IMR-90 (cell line): ENCODE measurements at regions not wholly inside any gene's neighbourhood (a gene's known extent, or its start where the extent isn't known, plus 50 kb on each side); places are given as distances from the start of the nearest gene placed in this dataset.

Source experiments
- ATAC-seq: fragments of 200-7000 bp; cut with Tn5 transposase; 2 replicates; pipeline ENCODE4 v1.9.1; 2020; ENCODE audit warnings: low read depth, mild to moderate bottlenecking, moderate library complexity
- BruUV-seq: library from RNA; stranded (reverse); fragments of 400-500 nt; replicated peaks from 2 replicates; lab custom pipeline; 2021; lab: Mats Ljungman, UMichigan
- CTCF ChIA-PET: fragments of 300-600 bp; formaldehyde crosslinking; extraction: SDS; loops from one replicate; lab custom pipeline; 2021; ENCODE audit warnings: antibody characterized with exemption; lab: Yijun Ruan, JAX
- POLR2A ChIA-PET: fragments of 300-600 bp; sonication (Branson Sonifier 250); formaldehyde crosslinking; loops from one replicate; lab custom pipeline; 2022; ENCODE audit warnings: antibody characterized with exemption; ENCODE audit not compliant: unreplicated experiment; lab: Charles Lee
- DNase-seq: peaks from one replicate; pipeline ENCODE4 v3.0.0; 2013
- H2AFZ ChIP-seq: replicated peaks from 2 replicates; pipeline ENCODE3; 2013; ENCODE audit warnings: low read length, mild to moderate bottlenecking; ENCODE audit not compliant: poor library complexity
- H2AK5ac ChIP-seq: 2 replicates; pipeline ENCODE4 v1.6.1; 2013; ENCODE audit warnings: low read depth, low read length, inconsistent platforms
- H2AK9ac ChIP-seq: replicated peaks from 2 replicates; pipeline ENCODE3; 2013; ENCODE audit warnings: mild to moderate bottlenecking, low read depth, low read length, moderate library complexity; ENCODE audit not compliant: poor library complexity
- H2BK120ac ChIP-seq: 2 replicates; pipeline ENCODE4 v1.6.1; 2013; ENCODE audit warnings: low read depth, low read length, inconsistent platforms
- H2BK15ac ChIP-seq: 3 replicates; pipeline ENCODE4 v1.6.1; 2013; ENCODE audit warnings: low read depth, low read length, inconsistent platforms
- H2BK20ac ChIP-seq: 2 replicates; pipeline ENCODE4 v1.6.1; 2013; ENCODE audit warnings: low read depth, mild to moderate bottlenecking, inconsistent platforms, low read length, moderate library complexity
- H2BK5ac ChIP-seq: 2 replicates; pipeline ENCODE4 v1.6.1; 2013; ENCODE audit warnings: mild to moderate bottlenecking, low read depth, low read length, inconsistent platforms; ENCODE audit not compliant: poor library complexity, severe bottlenecking
- H3K14ac ChIP-seq: replicated peaks from 2 replicates; pipeline ENCODE4 v1.6.1; 2013; ENCODE audit warnings: low read depth, low read length, inconsistent platforms
- H3K18ac ChIP-seq: 2 replicates; pipeline ENCODE4 v1.6.1; 2013; ENCODE audit warnings: low read depth, low read length, control low read depth
- H3K23ac ChIP-seq: 2 replicates; pipeline ENCODE4 v1.6.1; 2013; ENCODE audit warnings: low read depth, low read length, inconsistent platforms
- H3K27ac ChIP-seq: 2 replicates; pipeline ENCODE4 v1.5.1; 2013; ENCODE audit warnings: mild to moderate bottlenecking, control low read depth, low read length; ENCODE audit not compliant: insufficient read depth
- H3K27me3 ChIP-seq: 2 replicates; pipeline ENCODE4 v1.6.1; 2013; ENCODE audit warnings: low read length; ENCODE audit not compliant: control insufficient read depth, insufficient read depth
- H3K36me3 ChIP-seq: 2 replicates; pipeline ENCODE4 v1.6.1; 2013; ENCODE audit warnings: low read length, mixed read lengths; ENCODE audit not compliant: control insufficient read depth, insufficient read depth
- H3K4ac ChIP-seq: 2 replicates; pipeline ENCODE4 v1.6.1; 2013; ENCODE audit warnings: low read depth, low read length, inconsistent platforms
- H3K4me1 ChIP-seq: 2 replicates; pipeline ENCODE4 v1.6.1; 2013; ENCODE audit warnings: low read length, mixed read lengths; ENCODE audit not compliant: control insufficient read depth, insufficient read depth
- H3K4me2 ChIP-seq: 2 replicates; pipeline ENCODE4 v1.6.1; 2013; ENCODE audit warnings: low read depth, mild to moderate bottlenecking, control low read depth, low read length, moderate library complexity
- H3K4me3 ChIP-seq: 2 replicates; pipeline ENCODE4 v1.5.1; 2013; ENCODE audit warnings: low read depth, mild to moderate bottlenecking, control low read depth, low read length, moderate library complexity; ENCODE audit not compliant: insufficient read depth
- H3K56ac ChIP-seq: 2 replicates; pipeline ENCODE4 v1.6.1; 2013; ENCODE audit warnings: low read length, inconsistent platforms; ENCODE audit not compliant: insufficient read depth; ENCODE audit errors: extremely low read depth
- H3K79me1 ChIP-seq, 2 experiments: 2 replicates each; pipeline ENCODE4 v1.6.1; 2013; ENCODE audit warnings: low read length in 2 of 2, inconsistent platforms in 1 of 2, low read depth in 1 of 2
- H3K9ac ChIP-seq: 2 replicates; pipeline ENCODE4 v1.6.1; 2013; ENCODE audit warnings: low read depth, low read length, control low read depth
- H3K9me1 ChIP-seq: 2 replicates; pipeline ENCODE4 v1.6.1; 2013; ENCODE audit warnings: low read length, inconsistent platforms; ENCODE audit not compliant: insufficient read depth
- H3K9me3 ChIP-seq: 2 replicates; pipeline ENCODE4 v1.6.1; 2013; ENCODE audit warnings: low read length; ENCODE audit not compliant: control insufficient read depth, insufficient read depth
- H4K20me1 ChIP-seq: 2 replicates; pipeline ENCODE4 v1.6.1; 2013; ENCODE audit warnings: low read length, inconsistent platforms; ENCODE audit not compliant: insufficient read depth
- H4K5ac ChIP-seq: 2 replicates; pipeline ENCODE4 v1.6.1; 2013; ENCODE audit warnings: mild to moderate bottlenecking, low read depth, low read length, control low read depth
- H4K8ac ChIP-seq, 2 experiments: 2 replicates each; pipeline ENCODE4 v1.6.1; 2013; ENCODE audit warnings: low read depth in 2 of 2, low read length in 2 of 2, control low read depth in 1 of 2, inconsistent platforms in 1 of 2
- H4K91ac ChIP-seq: 2 replicates; pipeline ENCODE4 v1.6.1; 2013; ENCODE audit warnings: low read depth, low read length, inconsistent platforms; ENCODE audit not compliant: insufficient read depth
- BHLHE40 ChIP-seq: fragments of 150-350 bp; IDR thresholded peaks from 2 replicates; pipeline ENCODE4 v1.6.1; 2016; ENCODE audit warnings: mild to moderate bottlenecking, low read depth, low read length
- CEBPB ChIP-seq: IDR thresholded peaks from 2 replicates; pipeline ENCODE4 v1.6.1; 2012; ENCODE audit warnings: low read depth, low read length, improper control_type of control experiment
- CHD1 ChIP-seq: IDR thresholded peaks from 2 replicates; pipeline ENCODE4 v1.6.1; 2012; ENCODE audit warnings: low read depth, low read length, improper control_type of control experiment
- FOS ChIP-seq: fragments of 150-350 bp; IDR thresholded peaks from 2 replicates; pipeline ENCODE4 v1.6.1; 2016; ENCODE audit warnings: low read depth, low read length
- MXI1 ChIP-seq: IDR thresholded peaks from 2 replicates; pipeline ENCODE4 v1.6.1; 2012; ENCODE audit warnings: low read depth, mild to moderate bottlenecking, low read length, moderate library complexity, borderline replicate concordance
- NFE2L2 ChIP-seq: fragments of 150-350 bp; IDR thresholded peaks from 2 replicates; pipeline ENCODE4 v1.6.1; 2016; ENCODE audit warnings: low read depth, mild to moderate bottlenecking, low read length
- POLR2A ChIP-seq: IDR thresholded peaks from 2 replicates; pipeline ENCODE4 v1.6.1; 2012; ENCODE audit warnings: mild to moderate bottlenecking, low read depth, low read length
- WGBS, 2 experiments: methylation state at CpG; one replicate each; pipeline versions ENCODE4 v1.1.5 to v1.1.7; 2013; ENCODE audit warnings: missing lambda C conversion rate in 2 of 2; ENCODE audit not compliant: insufficient read length in 1 of 2; ENCODE audit errors: extremely low coverage in 2 of 2; 5-methylcytosine and 5-hydroxymethylcytosine counted together
- dilution Hi-C: fragments of 300-500 bp; cut with HindIII; formaldehyde crosslinking; loops from one replicate; pipeline ENCODE4 v1.14.3; 2018; ENCODE audit warnings: low sequenced_read_pairs; ENCODE audit not compliant: unreplicated experiment
- in situ Hi-C: fragments of 300-500 bp; cut with MboI; formaldehyde crosslinking; loops from 3 replicates; pipeline ENCODE4 v1.14.3; 2019; ENCODE audit warnings: low sequenced_read_pairs, inconsistent platforms, mixed read lengths
- intact Hi-C: fragments of 100-400 bp; cut with micrococcal nuclease; formaldehyde crosslinking; loops from 2 replicates; pipeline ENCODE4 v1.10.0; 2022
- TF ChIP-seq, protein P1 (sequence below): conservative IDR thresholded peaks from 2 replicates; pipeline ENCODE4 v1.5.1; 2012; ENCODE audit warnings: mild to moderate bottlenecking, low read depth, low read length, improper control_type of control experiment
- TF ChIP-seq, protein P2 (sequence below): fragments of 150-350 bp; IDR thresholded peaks from 2 replicates; pipeline ENCODE4 v1.6.1; 2017; ENCODE audit warnings: mild to moderate bottlenecking, antibody characterized with exemption, low read length, low read depth

DNA sequence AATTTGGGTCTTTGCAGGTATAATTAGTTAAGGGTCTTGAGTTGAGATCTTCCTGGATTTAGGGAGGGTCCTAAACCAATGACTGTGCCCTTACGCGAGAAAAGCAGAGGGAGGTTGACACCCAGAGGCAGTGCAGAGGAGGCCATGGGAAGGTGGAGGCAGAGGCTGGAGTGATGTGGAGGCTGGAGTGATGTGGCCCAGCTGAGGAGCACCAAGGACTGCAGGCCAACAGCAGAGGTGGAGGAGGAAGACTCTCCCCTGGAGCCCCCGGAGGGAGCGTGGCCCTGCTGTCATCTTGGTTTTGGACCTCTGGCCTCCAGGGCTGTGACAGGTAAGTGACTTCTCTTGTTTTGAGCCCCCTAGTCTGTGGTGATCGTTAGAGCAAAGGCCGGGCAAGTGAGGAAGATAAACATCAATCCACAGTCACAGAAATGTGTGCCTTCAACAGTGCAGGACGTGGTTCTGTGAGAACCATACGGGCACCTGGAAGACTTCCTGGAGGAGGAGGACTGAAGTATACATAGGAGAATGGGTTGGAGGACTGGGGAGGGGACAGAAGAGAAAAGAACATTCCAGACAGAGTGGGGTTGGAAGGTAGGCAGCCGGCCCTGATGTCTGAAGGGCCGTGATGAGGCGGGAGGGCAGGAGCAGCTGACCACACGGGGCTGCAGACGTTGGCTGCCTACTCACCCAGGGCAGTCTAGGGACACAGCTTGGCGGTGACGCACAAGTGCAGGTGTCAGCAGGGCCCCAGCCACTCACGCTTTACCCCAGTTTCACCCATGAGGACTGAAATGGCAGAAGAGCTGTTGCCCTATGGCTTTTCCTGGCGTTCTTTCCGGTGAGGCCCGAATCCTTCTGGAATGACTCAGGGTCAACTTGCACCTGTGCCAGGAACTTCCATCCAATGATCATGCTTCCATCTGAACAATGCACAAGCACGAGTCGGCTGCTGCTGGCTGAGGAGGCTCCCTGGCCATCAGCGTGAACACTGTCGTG, 270.2 kb downstream of the CTTN start:
- Histone ChIP-seq H2BK120ac (no peak overlapping the region), H2BK15ac (no peak overlapping the region), H3K18ac (no peak overlapping the region), H3K4me2 (no peak overlapping the region), H4K91ac (no peak overlapping the region), H3K14ac (no peak overlapping the region), H3K23ac (no peak overlapping the region), H2AK5ac (no peak overlapping the region), H4K5ac (no peak overlapping the region), H3K36me3 (no peaks in the 10 kb centered on the region; the same call in 1 of the 2 replicates), H3K4ac (no peak overlapping the region), H3K9me1 (no peaks in the 10 kb centered on the region), H3K4me1 (no peaks in the 10 kb centered on the region), H3K27me3 (no peaks in the 10 kb centered on the region; the same call in 1 of the 2 replicates), H3K9ac (no peak overlapping the region), H3K79me1 (no peaks in the 10 kb centered on the region), H2BK20ac (no peak overlapping the region), H3K56ac (no peak overlapping the region), H4K20me1 (peaks cover 4% of the 10 kb centered on the region; the same call in 1 of the 2 replicates), H3K27ac (no peak overlapping the region), H2AK9ac (no peak overlapping the region), H3K4me3 (no peak overlapping the region), H2BK5ac (no peak overlapping the region), H3K9me3 (no peaks in the 10 kb centered on the region), H4K8ac (no peak overlapping the region), H2AFZ (no peak overlapping the region)
- intact Hi-C loops (no loop called here), dilution Hi-C loops (no loop called here), in situ Hi-C loops (no loop called here)
- DNase-seq: peak; percentile 38
- ATAC-seq: peak; percentile 21; the same call in 1 of the 2 replicates
- 85% methylated on average over 7 of the region's 23 CpGs; no CpG with 5 or more reads in 1 of the 2 experiments for WGBS, 2 experiments
- no TSS peak for BruUV-seq
- POLR2A ChIA-PET: no interaction called here
- CTCF ChIA-PET: no interaction called here
- no peak for TF ChIP-seq POLR2A
- no peak for TF ChIP-seq NFE2L2
- TF ChIP-seq CEBPB: no peak
- no peak for TF ChIP-seq CHD1
- no peak for TF ChIP-seq FOS
- TF ChIP-seq, protein P1, sequence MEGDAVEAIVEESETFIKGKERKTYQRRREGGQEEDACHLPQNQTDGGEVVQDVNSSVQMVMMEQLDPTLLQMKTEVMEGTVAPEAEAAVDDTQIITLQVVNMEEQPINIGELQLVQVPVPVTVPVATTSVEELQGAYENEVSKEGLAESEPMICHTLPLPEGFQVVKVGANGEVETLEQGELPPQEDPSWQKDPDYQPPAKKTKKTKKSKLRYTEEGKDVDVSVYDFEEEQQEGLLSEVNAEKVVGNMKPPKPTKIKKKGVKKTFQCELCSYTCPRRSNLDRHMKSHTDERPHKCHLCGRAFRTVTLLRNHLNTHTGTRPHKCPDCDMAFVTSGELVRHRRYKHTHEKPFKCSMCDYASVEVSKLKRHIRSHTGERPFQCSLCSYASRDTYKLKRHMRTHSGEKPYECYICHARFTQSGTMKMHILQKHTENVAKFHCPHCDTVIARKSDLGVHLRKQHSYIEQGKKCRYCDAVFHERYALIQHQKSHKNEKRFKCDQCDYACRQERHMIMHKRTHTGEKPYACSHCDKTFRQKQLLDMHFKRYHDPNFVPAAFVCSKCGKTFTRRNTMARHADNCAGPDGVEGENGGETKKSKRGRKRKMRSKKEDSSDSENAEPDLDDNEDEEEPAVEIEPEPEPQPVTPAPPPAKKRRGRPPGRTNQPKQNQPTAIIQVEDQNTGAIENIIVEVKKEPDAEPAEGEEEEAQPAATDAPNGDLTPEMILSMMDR: no peak
- TF ChIP-seq BHLHE40: no peak
- no peak for TF ChIP-seq MXI1
- TF ChIP-seq, protein P2, sequence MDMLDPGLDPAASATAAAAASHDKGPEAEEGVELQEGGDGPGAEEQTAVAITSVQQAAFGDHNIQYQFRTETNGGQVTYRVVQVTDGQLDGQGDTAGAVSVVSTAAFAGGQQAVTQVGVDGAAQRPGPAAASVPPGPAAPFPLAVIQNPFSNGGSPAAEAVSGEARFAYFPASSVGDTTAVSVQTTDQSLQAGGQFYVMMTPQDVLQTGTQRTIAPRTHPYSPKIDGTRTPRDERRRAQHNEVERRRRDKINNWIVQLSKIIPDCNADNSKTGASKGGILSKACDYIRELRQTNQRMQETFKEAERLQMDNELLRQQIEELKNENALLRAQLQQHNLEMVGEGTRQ: no peak
